ENCODE measurements at regions not wholly inside any gene's neighbourhood (a gene's known extent, or its start where the extent isn't known, plus 50 kb on each side); places are given as distances from the start of the nearest gene placed in this dataset.

DNA sequence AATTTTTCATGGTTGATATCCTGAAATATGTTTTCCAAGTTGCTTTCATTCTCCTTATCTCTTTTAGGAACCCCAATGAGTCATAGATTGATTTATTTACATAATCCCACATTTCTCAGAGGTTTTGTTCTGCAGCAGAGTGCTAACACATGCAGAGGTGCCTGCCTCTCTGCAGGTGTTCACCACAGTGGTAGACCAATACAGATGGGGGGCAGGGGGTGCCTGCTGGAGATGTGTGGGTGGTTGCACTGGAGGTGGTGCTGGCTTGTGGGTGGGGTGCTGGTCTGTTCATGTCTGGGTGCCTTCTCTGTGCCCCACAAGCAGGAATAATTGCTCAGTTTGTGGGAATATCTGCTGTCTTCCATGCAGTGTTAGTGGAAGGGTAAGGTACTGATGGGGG is 131.1 kb downstream of the JRKL start:
- TF ChIP-seq, protein P1, sequence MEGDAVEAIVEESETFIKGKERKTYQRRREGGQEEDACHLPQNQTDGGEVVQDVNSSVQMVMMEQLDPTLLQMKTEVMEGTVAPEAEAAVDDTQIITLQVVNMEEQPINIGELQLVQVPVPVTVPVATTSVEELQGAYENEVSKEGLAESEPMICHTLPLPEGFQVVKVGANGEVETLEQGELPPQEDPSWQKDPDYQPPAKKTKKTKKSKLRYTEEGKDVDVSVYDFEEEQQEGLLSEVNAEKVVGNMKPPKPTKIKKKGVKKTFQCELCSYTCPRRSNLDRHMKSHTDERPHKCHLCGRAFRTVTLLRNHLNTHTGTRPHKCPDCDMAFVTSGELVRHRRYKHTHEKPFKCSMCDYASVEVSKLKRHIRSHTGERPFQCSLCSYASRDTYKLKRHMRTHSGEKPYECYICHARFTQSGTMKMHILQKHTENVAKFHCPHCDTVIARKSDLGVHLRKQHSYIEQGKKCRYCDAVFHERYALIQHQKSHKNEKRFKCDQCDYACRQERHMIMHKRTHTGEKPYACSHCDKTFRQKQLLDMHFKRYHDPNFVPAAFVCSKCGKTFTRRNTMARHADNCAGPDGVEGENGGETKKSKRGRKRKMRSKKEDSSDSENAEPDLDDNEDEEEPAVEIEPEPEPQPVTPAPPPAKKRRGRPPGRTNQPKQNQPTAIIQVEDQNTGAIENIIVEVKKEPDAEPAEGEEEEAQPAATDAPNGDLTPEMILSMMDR (IDR thresholded peaks at IDR 0.05 in 2 of 3, conservative IDR thresholded peaks at IDR 0.05 in 1 of 3; ENCODE audit: insufficient read depth in 2 of 3, low read depth in 1 of 3, low read length in 3 of 3), result no peak
- TF ChIP-seq ELF1 (tag; IDR thresholded peaks at IDR 0.05) (no peak), HDGF (IDR thresholded peaks at IDR 0.05) (no peak), MXI1 (IDR thresholded peaks at IDR 0.05; ENCODE audit: low read depth, low read length) (no peak), FOXM1 (IDR thresholded peaks at IDR 0.05; ENCODE audit: low read depth) (no peak), FOXM1 (CRISPR knock-in tag; IDR thresholded peaks at IDR 0.05; ENCODE audit: low read depth) (no peak), CHD1 (IDR thresholded peaks at IDR 0.05; ENCODE audit: low read length) (no peak), CSDE1 (IDR thresholded peaks at IDR 0.05) (no peak)

All from K562 (cell line).